ENCODE measurements at regions not wholly inside any gene's neighbourhood (a gene's known extent, or its start where the extent isn't known, plus 50 kb on each side); places are given as distances from the start of the nearest gene placed in this dataset.

DNA sequence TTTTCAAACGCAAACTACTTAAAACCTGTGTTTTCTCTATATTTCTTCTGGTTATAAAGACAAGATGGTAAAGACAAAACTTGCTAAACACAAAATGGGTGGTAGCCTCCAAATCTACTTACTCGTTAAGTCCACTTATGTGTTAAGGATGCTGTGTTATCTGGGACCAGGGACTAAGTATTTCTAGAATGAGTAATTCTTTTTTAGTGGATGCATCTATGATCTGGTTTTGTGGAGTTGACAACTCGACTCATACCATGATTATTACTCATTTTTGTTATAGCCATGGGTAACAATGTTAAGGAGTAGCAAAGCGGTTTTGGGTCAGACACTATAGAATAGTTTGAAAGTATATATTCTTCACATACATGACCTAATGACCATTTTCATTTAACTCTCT, 239.5 kb upstream of the FOXP2 start:
- no peak for DNase-seq
- Histone ChIP-seq H3K27ac (ENCODE audit: low read depth in 2 of 2, low read length in 1 of 2) (no peak overlapping the region), H3K4me2 (no peak overlapping the region), H3K4me1 (ENCODE audit: control insufficient read depth in 1 of 2, insufficient read depth in 2 of 2, low read depth in 1 of 2, low read length in 1 of 2) (no peaks in the 10 kb centered on the region), H3K79me2 (ENCODE audit: insufficient read depth) (no peaks in the 10 kb centered on the region), H3K9ac (no peak overlapping the region), H3K36me3 (replicated peaks in 1 of 2; ENCODE audit: control insufficient read depth in 1 of 2, insufficient read depth in 2 of 2, low read length in 1 of 2) (no peaks in the 10 kb centered on the region), H4K20me1 (ENCODE audit: insufficient read depth) (no peaks in the 10 kb centered on the region), H3F3A (replicated peaks; ENCODE audit: insufficient read depth) (no peaks in the 10 kb centered on the region), H3K27me3 (ENCODE audit: insufficient read depth) (no peaks in the 10 kb centered on the region), H3K9me2 (no peaks in the 10 kb centered on the region), H2AFZ (ENCODE audit: low read depth) (no peak overlapping the region), H3K4me3 (ENCODE audit: low read depth in 2 of 2, low read length in 1 of 2) (no peak overlapping the region), H3K9me3 (no peaks in the 10 kb centered on the region)
- ChIA-PET POLR2A (no interaction called here), CTCF (no interaction called here)
- 3% methylated on average over 4 of the region's 4 CpGs for WGBS (ENCODE audit: low lambda C conversion rate)
- TF ChIP-seq RFX5 (IDR thresholded peaks at IDR 0.05; ENCODE audit: low read length) (no peak), POLR2AphosphoS5 (IDR thresholded peaks at IDR 0.05; ENCODE audit: low read depth, low read length) (no peak), TEAD4 (IDR thresholded peaks at IDR 0.05; ENCODE audit: borderline replicate concordance, insufficient read depth) (no peak), SMC3 (IDR thresholded peaks at IDR 0.05; ENCODE audit: low read depth, low read length) (no peak), RXRA (IDR thresholded peaks at IDR 0.05; ENCODE audit: borderline replicate concordance, low read depth) (no peak), EP300 (IDR thresholded peaks at IDR 0.05; ENCODE audit: borderline replicate concordance in 1 of 2, low read depth in 1 of 2, low read length in 1 of 2) (no peak), SIN3A (IDR thresholded peaks at IDR 0.05; ENCODE audit: borderline replicate concordance, low read depth, low read length) (no peak), FOXM1 (IDR thresholded peaks at IDR 0.05; ENCODE audit: low read depth) (no peak), JUND (IDR thresholded peaks at IDR 0.05) (no peak)
- TF ChIP-seq, protein P1, sequence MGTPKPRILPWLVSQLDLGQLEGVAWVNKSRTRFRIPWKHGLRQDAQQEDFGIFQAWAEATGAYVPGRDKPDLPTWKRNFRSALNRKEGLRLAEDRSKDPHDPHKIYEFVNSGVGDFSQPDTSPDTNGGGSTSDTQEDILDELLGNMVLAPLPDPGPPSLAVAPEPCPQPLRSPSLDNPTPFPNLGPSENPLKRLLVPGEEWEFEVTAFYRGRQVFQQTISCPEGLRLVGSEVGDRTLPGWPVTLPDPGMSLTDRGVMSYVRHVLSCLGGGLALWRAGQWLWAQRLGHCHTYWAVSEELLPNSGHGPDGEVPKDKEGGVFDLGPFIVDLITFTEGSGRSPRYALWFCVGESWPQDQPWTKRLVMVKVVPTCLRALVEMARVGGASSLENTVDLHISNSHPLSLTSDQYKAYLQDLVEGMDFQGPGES (IDR thresholded peaks at IDR 0.05; ENCODE audit: low read depth, low read length): no peak
- TF ChIP-seq, protein P2, sequence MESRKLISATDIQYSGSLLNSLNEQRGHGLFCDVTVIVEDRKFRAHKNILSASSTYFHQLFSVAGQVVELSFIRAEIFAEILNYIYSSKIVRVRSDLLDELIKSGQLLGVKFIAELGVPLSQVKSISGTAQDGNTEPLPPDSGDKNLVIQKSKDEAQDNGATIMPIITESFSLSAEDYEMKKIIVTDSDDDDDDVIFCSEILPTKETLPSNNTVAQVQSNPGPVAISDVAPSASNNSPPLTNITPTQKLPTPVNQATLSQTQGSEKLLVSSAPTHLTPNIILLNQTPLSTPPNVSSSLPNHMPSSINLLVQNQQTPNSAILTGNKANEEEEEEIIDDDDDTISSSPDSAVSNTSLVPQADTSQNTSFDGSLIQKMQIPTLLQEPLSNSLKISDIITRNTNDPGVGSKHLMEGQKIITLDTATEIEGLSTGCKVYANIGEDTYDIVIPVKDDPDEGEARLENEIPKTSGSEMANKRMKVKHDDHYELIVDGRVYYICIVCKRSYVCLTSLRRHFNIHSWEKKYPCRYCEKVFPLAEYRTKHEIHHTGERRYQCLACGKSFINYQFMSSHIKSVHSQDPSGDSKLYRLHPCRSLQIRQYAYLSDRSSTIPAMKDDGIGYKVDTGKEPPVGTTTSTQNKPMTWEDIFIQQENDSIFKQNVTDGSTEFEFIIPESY (IDR thresholded peaks at IDR 0.05; ENCODE audit: borderline replicate concordance, low read depth): no peak

DNA sequence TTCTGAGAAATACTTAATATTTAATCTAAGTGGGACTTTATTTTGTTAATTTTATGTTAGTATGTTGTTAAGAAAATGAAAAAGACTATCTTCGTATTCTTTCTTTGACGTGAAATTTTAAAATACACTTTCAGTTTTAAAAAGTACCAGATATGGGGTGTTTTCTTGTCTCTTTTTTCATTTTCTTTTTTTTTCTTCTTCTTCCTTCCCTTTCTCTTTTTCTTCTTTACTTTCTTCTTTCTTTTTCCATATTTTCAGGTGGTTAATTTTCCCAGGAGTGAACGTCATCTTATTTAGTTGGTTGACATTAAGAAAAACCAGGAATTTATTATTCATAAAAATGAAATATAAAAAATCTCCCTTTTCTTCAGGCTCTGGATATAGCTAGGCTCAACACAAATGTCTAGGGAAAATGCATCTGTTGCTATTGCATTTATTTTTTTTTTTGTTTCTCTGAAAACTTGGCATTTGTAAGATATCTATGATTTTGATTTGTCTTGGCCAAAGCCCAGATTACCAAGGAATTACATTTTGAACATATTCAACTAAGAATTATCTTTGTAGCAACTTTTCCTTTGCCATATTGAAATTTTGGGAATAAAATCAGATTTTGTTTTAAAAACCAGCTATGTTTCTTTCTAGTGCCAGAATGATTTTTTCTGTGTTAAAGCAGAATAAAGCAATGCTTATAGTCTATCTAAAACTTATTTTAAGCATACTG, 241.3 kb upstream of the FOXP2 start:
- POLR2A ChIA-PET: no interaction called here

More for the DNA sequence above, 241.3 kb upstream of the FOXP2 start:
- Histone ChIP-seq H3K4me3 (ENCODE audit: low read depth in 2 of 2, low read length in 1 of 2) (no peak overlapping the region), H3K9me3 (no peaks in the 10 kb centered on the region), H3K4me2 (no peak overlapping the region), H3K27me3 (ENCODE audit: insufficient read depth) (no peaks in the 10 kb centered on the region), H3K9me2 (no peaks in the 10 kb centered on the region), H2AFZ (ENCODE audit: low read depth) (no peak overlapping the region), H3K36me3 (replicated peaks in 1 of 2; ENCODE audit: control insufficient read depth in 1 of 2, insufficient read depth in 2 of 2, low read length in 1 of 2) (no peaks in the 10 kb centered on the region), H3F3A (replicated peaks; ENCODE audit: insufficient read depth) (no peaks in the 10 kb centered on the region), H3K9ac (no peak overlapping the region), H3K4me1 (ENCODE audit: control insufficient read depth in 1 of 2, insufficient read depth in 2 of 2, low read depth in 1 of 2, low read length in 1 of 2) (no peaks in the 10 kb centered on the region), H4K20me1 (ENCODE audit: insufficient read depth) (no peaks in the 10 kb centered on the region), H3K27ac (ENCODE audit: low read depth in 2 of 2, low read length in 1 of 2) (no peak overlapping the region), H3K79me2 (ENCODE audit: insufficient read depth) (no peaks in the 10 kb centered on the region)
- 5% methylated on average over 3 of the region's 3 CpGs for whole genome bisulfite sequencing (ENCODE audit: low lambda C conversion rate)
- CTCF ChIA-PET: no interaction called here
- no peak for DNase-seq
- TF ChIP-seq CHD2 (IDR thresholded peaks at IDR 0.05; ENCODE audit: low read length, partially characterized antibody): no peak
- TF ChIP-seq POLR2AphosphoS5 (IDR thresholded peaks at IDR 0.05; ENCODE audit: low read depth, low read length): no peak
- TF ChIP-seq TAF1 (IDR thresholded peaks at IDR 0.05; ENCODE audit: borderline replicate concordance, low read depth, low read length): no peak
- TF ChIP-seq SIN3A (IDR thresholded peaks at IDR 0.05; ENCODE audit: borderline replicate concordance, low read depth, low read length): no peak
- TF ChIP-seq, protein P3, sequence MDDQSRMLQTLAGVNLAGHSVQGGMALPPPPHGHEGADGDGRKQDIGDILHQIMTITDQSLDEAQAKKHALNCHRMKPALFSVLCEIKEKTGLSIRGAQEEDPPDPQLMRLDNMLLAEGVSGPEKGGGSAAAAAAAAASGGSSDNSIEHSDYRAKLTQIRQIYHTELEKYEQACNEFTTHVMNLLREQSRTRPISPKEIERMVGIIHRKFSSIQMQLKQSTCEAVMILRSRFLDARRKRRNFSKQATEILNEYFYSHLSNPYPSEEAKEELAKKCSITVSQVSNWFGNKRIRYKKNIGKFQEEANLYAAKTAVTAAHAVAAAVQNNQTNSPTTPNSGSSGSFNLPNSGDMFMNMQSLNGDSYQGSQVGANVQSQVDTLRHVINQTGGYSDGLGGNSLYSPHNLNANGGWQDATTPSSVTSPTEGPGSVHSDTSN (IDR thresholded peaks at IDR 0.05): no peak
- TF ChIP-seq JUND (IDR thresholded peaks at IDR 0.05): no peak
- TF ChIP-seq, protein P4, sequence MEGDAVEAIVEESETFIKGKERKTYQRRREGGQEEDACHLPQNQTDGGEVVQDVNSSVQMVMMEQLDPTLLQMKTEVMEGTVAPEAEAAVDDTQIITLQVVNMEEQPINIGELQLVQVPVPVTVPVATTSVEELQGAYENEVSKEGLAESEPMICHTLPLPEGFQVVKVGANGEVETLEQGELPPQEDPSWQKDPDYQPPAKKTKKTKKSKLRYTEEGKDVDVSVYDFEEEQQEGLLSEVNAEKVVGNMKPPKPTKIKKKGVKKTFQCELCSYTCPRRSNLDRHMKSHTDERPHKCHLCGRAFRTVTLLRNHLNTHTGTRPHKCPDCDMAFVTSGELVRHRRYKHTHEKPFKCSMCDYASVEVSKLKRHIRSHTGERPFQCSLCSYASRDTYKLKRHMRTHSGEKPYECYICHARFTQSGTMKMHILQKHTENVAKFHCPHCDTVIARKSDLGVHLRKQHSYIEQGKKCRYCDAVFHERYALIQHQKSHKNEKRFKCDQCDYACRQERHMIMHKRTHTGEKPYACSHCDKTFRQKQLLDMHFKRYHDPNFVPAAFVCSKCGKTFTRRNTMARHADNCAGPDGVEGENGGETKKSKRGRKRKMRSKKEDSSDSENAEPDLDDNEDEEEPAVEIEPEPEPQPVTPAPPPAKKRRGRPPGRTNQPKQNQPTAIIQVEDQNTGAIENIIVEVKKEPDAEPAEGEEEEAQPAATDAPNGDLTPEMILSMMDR (IDR thresholded peaks at IDR 0.05): no peak
- no peak for TF ChIP-seq NRF1 (IDR thresholded peaks at IDR 0.05; ENCODE audit: low read depth, low read length)
- TF ChIP-seq USF2 (IDR thresholded peaks at IDR 0.05; ENCODE audit: borderline replicate concordance, low read depth, low read length): no peak
- TF ChIP-seq EP300 (IDR thresholded peaks at IDR 0.05; ENCODE audit: borderline replicate concordance in 1 of 2, low read depth in 1 of 2, low read length in 1 of 2): no peak

Data from SK-N-SH (cell line).